HUDEP-2 (cell line): ENCODE measurements at regions not wholly inside any gene's neighbourhood (a gene's known extent, or its start where the extent isn't known, plus 50 kb on each side); places are given as distances from the start of the nearest gene placed in this dataset.
"Not testable (repeated sequence)": the region's sequence is repeated elsewhere in the genome, so short reads cannot be mapped to it uniquely, and the experiment has no call there.

Experiments used
- DNase-seq, 76 experiments: peaks; one replicate each; lab custom pipeline; 2025; ENCODE audit not compliant: unreplicated experiment in 76 of 76; lab: John Stamatoyannopoulos, UW

GRCh38 chr1:53398576-53399365 lies 60.4 kb upstream of the DMRTB1 start:
- DNase-seq, result no peak

- not testable (repeated sequence) for DNase-seq
Observed at GRCh38 chr1:53399370-53400133, 59.6 kb upstream of the DMRTB1 start.

DNA sequence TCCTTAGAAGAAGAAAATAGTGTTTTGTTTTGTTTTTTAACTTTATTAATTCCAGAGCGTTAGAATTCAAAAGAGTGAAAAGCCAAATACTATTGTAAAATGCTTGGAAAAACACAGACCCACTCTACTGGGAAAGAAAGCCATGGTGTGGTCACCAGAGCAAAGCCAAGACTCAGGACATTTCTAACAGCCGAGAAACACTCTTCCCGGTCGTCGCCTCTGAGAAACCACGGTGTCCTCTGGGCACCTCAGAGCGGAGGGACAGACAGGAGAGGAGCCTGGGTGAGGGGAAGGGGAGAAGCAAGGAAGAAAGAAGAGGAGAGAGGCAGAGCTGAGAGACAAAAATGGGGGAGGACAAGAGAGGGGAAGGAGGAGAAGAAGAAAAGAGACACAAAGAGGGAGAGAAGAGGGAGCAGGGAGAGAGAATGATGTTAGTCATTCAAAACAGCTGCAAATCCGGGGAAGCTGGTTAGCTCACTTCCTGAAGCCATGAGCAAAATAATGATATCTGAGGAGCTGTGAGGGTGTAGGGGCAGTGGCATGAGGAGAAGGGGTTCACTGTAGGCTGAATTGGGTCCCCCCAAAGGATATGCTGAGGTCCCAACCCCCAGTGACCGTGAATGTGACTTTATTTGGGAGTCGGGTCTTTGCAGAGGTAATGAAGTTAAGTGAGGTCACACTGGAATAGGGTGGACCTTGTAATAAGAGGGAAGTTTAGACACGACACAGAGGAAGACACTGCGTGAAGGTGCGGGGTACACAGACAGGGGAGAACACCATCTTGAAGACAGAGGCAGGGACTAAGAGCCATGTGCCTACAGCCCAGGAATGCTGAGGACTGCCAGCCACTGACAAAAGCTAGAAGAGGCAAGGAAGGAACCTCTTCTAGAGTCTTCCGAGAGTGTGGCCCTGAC lies 58.2 kb upstream of the DMRTB1 start:
- DNase-seq, result no peak

DNA sequence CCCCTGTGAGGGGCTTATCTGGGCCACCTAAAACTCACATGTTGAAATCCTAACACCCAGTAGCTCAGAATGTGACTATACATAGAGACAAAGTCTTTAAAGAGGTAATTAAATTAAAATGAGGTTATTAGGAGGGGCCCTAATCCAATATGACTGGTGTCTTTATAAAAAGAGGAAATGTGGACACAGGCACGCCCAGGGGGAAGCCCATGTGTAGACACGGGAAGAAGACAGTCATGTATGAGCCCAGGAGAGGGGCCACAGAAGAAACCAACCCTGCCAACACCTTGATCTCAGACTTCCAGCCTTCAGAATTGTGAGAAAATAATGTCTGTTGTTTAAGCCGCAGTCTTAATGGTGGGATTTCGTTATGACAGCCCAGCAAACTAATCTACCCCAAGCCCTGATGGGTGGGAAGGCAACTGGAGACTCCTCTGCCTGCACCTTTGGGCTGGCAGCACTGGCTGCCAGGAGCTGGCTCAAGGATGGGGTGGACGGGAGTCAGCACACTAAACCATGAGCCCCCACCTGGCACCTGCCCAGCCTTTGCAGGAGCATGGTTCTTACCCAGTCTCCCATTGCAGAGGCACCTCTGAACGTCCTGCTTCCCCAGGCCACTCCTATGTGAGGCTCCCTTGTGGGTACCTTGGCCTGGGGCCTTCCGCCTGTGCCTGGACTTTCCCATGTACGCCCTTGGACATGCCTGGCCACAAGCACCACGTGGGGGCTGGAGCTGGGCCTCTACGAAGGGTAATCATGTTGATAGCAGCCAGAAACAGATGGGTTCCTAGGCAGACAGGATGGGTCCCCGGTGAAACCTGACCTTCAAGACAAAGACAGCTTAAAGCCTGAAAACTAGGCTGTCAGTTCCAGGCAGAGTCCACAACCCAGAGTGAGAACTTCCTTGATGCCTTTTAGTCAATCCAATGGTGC lies 57.1 kb upstream of the DMRTB1 start:
- no peak for DNase-seq

- no peak for DNase-seq
Observed at GRCh38 chr1:53402891-53403655, 56.1 kb upstream of the DMRTB1 start.

DNA sequence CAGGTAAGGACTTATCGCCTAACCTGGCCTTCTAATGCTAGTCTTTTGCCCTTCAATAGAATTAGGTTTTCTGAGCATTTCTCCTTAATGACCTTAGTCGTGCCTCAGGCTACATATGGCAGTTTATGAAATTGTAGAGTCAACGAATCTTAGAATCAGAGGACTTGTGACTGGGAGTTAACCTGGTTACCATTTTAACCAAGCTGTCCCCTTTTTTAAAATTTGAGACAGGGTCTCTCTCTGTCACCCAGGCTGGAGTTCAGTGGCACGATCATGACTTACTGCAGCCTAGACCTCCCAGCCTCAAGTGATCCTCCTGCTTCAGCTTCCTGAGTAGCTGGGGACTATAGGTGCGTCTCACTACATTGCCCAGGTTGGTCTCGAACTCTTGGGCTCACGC lies 53.5 kb upstream of the DMRTB1 start:
- DNase-seq, result no peak

- DNase-seq, result no peak
Observed at GRCh38 chr1:53406551-53407235, 52.5 kb upstream of the DMRTB1 start.

DNA sequence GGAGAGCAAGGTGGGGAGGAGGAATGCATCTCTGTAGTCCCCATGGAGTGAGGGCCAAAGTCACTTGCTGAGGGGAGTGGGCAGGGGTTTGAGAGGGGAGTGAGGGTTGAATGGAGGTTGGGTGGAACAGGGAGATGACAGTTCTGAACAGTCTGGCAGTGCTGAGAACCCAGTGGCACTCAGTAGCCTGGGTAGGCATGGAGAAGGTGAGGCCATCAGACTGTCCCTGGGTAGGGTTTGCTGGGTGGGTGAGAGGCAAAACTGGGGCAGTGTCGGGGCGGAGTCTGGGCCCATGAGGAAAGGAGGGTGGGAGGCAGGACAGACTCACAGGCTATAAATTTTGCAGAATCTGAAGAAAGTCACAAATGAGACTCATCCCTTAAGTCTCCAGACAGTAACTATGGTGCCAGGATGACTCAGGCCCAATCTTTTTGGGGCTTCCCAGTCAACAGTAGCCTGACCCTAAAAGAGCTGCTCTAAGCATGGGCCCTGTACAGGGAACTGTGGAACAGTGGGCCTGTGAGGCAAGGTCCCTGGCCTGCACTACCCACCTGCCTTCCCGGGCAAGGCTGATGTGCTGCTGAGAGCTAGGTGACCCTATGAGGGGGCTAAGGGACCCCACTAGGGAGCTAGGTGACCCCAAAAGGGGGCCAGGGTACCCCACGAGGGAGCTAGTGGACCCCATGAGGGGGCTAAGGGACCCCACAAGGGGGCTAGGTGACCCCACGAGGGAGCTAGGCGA lies 51.0 kb upstream of the DMRTB1 start:
- DNase-seq, result no peak

DNA sequence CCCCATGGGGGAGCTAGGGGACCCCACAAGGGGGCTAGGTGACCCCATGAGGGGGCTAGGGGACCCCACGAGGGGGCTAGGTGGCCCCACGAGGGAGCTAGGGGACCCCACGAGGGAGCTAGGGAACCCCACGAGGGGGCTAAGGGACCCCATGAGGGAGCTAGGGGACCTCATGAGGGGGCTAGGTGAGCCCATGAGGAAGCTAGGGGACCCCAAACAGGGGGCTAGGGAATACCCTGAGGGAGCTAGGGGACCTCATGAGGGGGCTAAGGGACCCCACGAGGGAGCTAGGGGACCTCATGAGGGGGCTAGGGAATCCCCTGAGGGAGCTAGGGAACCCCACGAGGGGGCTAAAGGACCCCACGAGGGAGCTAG lies 50.5 kb upstream of the DMRTB1 start:
- no peak for DNase-seq

GRCh38 chr1:53409233-53409632 lies 50.0 kb upstream of the DMRTB1 start:
- no peak for DNase-seq
